ENCODE measurements at regions not wholly inside any gene's neighbourhood (a gene's known extent, or its start where the extent isn't known, plus 50 kb on each side); places are given as distances from the start of the nearest gene placed in this dataset.

- no peak for TF ChIP-seq RAD21 (IDR thresholded peaks at IDR 0.05; ENCODE audit: low read length)
- TF ChIP-seq POLR2A (IDR thresholded peaks at IDR 0.05; ENCODE audit: low read depth, low read length), result no peak
These were observed 1195.4 kb upstream of the LRRN3 start for GRCh38 chr7:109895536-109895935.
